ENCODE measurements at regions not wholly inside any gene's neighbourhood (a gene's known extent, or its start where the extent isn't known, plus 50 kb on each side); places are given as distances from the start of the nearest gene placed in this dataset.

- TF ChIP-seq FOXP2 (optimal IDR thresholded peaks at IDR 0.05; ENCODE audit: borderline replicate concordance, extremely low read depth, extremely low read length, insufficient read depth) = no peak
- TF ChIP-seq SIN3A (IDR thresholded peaks at IDR 0.05; ENCODE audit: borderline replicate concordance, insufficient read depth, low read length) = no peak
- no peak for TF ChIP-seq TAF1 (IDR thresholded peaks at IDR 0.05; ENCODE audit: borderline replicate concordance, insufficient read depth, low read length)
- no peak for TF ChIP-seq POLR2AphosphoS5 (IDR thresholded peaks at IDR 0.05; ENCODE audit: low read depth, low read length)
- TF ChIP-seq REST (IDR thresholded peaks at IDR 0.05; ENCODE audit: insufficient read depth in 1 of 2, low read depth in 2 of 2, low read length in 2 of 2) = no peak
Measured at GRCh38 chr15:27675571-27675970, 423.5 kb downstream of the OCA2 start.

GRCh38 chr15:27674826-27675225 is 424.3 kb downstream of the OCA2 start:
- TF ChIP-seq TAF1 (IDR thresholded peaks at IDR 0.05; ENCODE audit: borderline replicate concordance, insufficient read depth, low read length) = no peak

- TF ChIP-seq POLR2AphosphoS5 (IDR thresholded peaks at IDR 0.05; ENCODE audit: low read depth, low read length) (no peak), FOXP2 (optimal IDR thresholded peaks at IDR 0.05; ENCODE audit: borderline replicate concordance, extremely low read depth, extremely low read length, insufficient read depth) (no peak), TAF1 (IDR thresholded peaks at IDR 0.05; ENCODE audit: borderline replicate concordance, insufficient read depth, low read length) (no peak), SIN3A (IDR thresholded peaks at IDR 0.05; ENCODE audit: borderline replicate concordance, insufficient read depth, low read length) (no peak), REST (IDR thresholded peaks at IDR 0.05; ENCODE audit: insufficient read depth in 1 of 2, low read depth in 2 of 2, low read length in 2 of 2) (no peak)
Measured at GRCh38 chr15:27673766-27674445, 425.2 kb downstream of the OCA2 start.

- TF ChIP-seq SIN3A (IDR thresholded peaks at IDR 0.05; ENCODE audit: borderline replicate concordance, insufficient read depth, low read length) (no peak), POLR2AphosphoS5 (IDR thresholded peaks at IDR 0.05; ENCODE audit: low read depth, low read length) (no peak)
Measured at GRCh38 chr15:27672537-27672936, 426.6 kb downstream of the OCA2 start.

- TF ChIP-seq TAF1 (IDR thresholded peaks at IDR 0.05; ENCODE audit: borderline replicate concordance, insufficient read depth, low read length) = no peak
- no peak for TF ChIP-seq FOXP2 (optimal IDR thresholded peaks at IDR 0.05; ENCODE audit: borderline replicate concordance, extremely low read depth, extremely low read length, insufficient read depth)
- TF ChIP-seq SIN3A (IDR thresholded peaks at IDR 0.05; ENCODE audit: borderline replicate concordance, insufficient read depth, low read length) = no peak
- TF ChIP-seq REST (IDR thresholded peaks at IDR 0.05; ENCODE audit: insufficient read depth in 1 of 2, low read depth in 2 of 2, low read length in 2 of 2) = peak in 1 of 2 experiments; percentile 83; a peak in 2 of 4 replicates
- no peak for TF ChIP-seq POLR2AphosphoS5 (IDR thresholded peaks at IDR 0.05; ENCODE audit: low read depth, low read length)
Measured at GRCh38 chr15:27671819-27672437, 427.2 kb downstream of the OCA2 start.

- TF ChIP-seq SIN3A (IDR thresholded peaks at IDR 0.05; ENCODE audit: borderline replicate concordance, insufficient read depth, low read length) = no peak
- TF ChIP-seq REST (IDR thresholded peaks at IDR 0.05; ENCODE audit: insufficient read depth in 1 of 2, low read depth in 2 of 2, low read length in 2 of 2) = no peak
- no peak for TF ChIP-seq FOXP2 (optimal IDR thresholded peaks at IDR 0.05; ENCODE audit: borderline replicate concordance, extremely low read depth, extremely low read length, insufficient read depth)
- no peak for TF ChIP-seq TAF1 (IDR thresholded peaks at IDR 0.05; ENCODE audit: borderline replicate concordance, insufficient read depth, low read length)
- no peak for TF ChIP-seq POLR2AphosphoS5 (IDR thresholded peaks at IDR 0.05; ENCODE audit: low read depth, low read length)
Measured at GRCh38 chr15:27670486-27671209, 428.5 kb downstream of the OCA2 start.
